C4-2B (cell line): ENCODE measurements at regions not wholly inside any gene's neighbourhood (a gene's known extent, or its start where the extent isn't known, plus 50 kb on each side); places are given as distances from the start of the nearest gene placed in this dataset.

ENCODE experiments used
- H3K27ac ChIP-seq: fragments of 450-650 bp; 2 replicates; pipeline ENCODE4 v1.5.1; 2017
- CTCF ChIP-seq: fragments of 450-650 bp; conservative IDR thresholded peaks from 2 replicates; pipeline ENCODE4 v1.5.1; 2017; ENCODE audit warnings: mild to moderate bottlenecking
- ZFX ChIP-seq: fragments of 450-650 bp; IDR thresholded peaks from 2 replicates; pipeline ENCODE4 v1.6.1; 2017

- H3K27ac ChIP-seq, result no peak overlapping the region
- TF ChIP-seq ZFX (no peak), CTCF (no peak)
Measured at GRCh38 chr12:97005174-97005573, 98.1 kb downstream of the NEDD1 start.

- H3K27ac ChIP-seq, result no peak overlapping the region
- TF ChIP-seq ZFX, result no peak
- no peak for TF ChIP-seq CTCF
Measured at GRCh38 chr12:97005646-97006045, 98.6 kb downstream of the NEDD1 start.

GRCh38 chr12:97006585-97006984, 99.5 kb downstream of the NEDD1 start:
- H3K27ac ChIP-seq, result no peak overlapping the region
- no peak for TF ChIP-seq CTCF
- no peak for TF ChIP-seq ZFX

GRCh38 chr12:97016163-97016562, 109.1 kb downstream of the NEDD1 start:
- TF ChIP-seq ZFX (no peak), CTCF (no peak)

GRCh38 chr12:97017213-97017612, 110.2 kb downstream of the NEDD1 start:
- TF ChIP-seq ZFX (no peak), CTCF (no peak)
- H3K27ac ChIP-seq, result no peak overlapping the region

More at GRCh38 chr12:97016163-97016562, 109.1 kb downstream of the NEDD1 start:
- H3K27ac ChIP-seq, result no peak overlapping the region

GRCh38 chr12:97022536-97023230, 115.6 kb downstream of the NEDD1 start:
- no peak overlapping the region for H3K27ac ChIP-seq
- TF ChIP-seq ZFX (no peak), CTCF (no peak)

- H3K27ac ChIP-seq, result no peak overlapping the region
- TF ChIP-seq ZFX, result no peak
- TF ChIP-seq CTCF, result no peak
Measured at GRCh38 chr12:97024393-97024792, 117.3 kb downstream of the NEDD1 start.
